Mesendoderm (in vitro differentiated cells): ENCODE measurements at regions not wholly inside any gene's neighbourhood (a gene's known extent, or its start where the extent isn't known, plus 50 kb on each side); places are given as distances from the start of the nearest gene placed in this dataset.

Source experiments
- DNase-seq: peaks from one replicate; pipeline ENCODE4 v3.0.0; 2013
- H2AK5ac ChIP-seq: 2 replicates; pipeline ENCODE4 v1.6.1; 2013; ENCODE audit warnings: low read length, inconsistent platforms
- H2BK120ac ChIP-seq: 2 replicates; pipeline ENCODE4 v1.6.1; 2013; ENCODE audit warnings: low read depth, mild to moderate bottlenecking, low read length, moderate library complexity, mixed read lengths
- H2BK15ac ChIP-seq: replicated peaks from 2 replicates; pipeline ENCODE4 v1.6.1; 2013; ENCODE audit warnings: low read depth, mild to moderate bottlenecking, moderate library complexity
- H2BK5ac ChIP-seq: 2 replicates; pipeline ENCODE4 v1.6.1; 2013; ENCODE audit warnings: low read length, inconsistent platforms
- H3K18ac ChIP-seq: 2 replicates; pipeline ENCODE4 v1.6.1; 2013; ENCODE audit warnings: mild to moderate bottlenecking, low read length, mixed read lengths
- H3K23ac ChIP-seq: one replicate; pipeline ENCODE4 v1.6.1; 2013; ENCODE audit warnings: low read length
- H3K27ac ChIP-seq: 2 replicates; pipeline ENCODE4 v1.5.1; 2013; ENCODE audit warnings: low read depth, mild to moderate bottlenecking, inconsistent platforms, low read length, moderate library complexity
- H3K27me3 ChIP-seq: 2 replicates; pipeline ENCODE4 v1.6.1; 2013; ENCODE audit warnings: low read length, control low read depth, mild to moderate bottlenecking, inconsistent platforms; ENCODE audit not compliant: insufficient read depth, poor library complexity
- H3K36me3 ChIP-seq: 2 replicates; pipeline ENCODE4 v1.6.1; 2013; ENCODE audit warnings: low read length, inconsistent platforms; ENCODE audit not compliant: control insufficient read depth, insufficient read depth
- H3K4ac ChIP-seq: one replicate; pipeline ENCODE4 v1.6.1; 2013; ENCODE audit warnings: low read depth, mild to moderate bottlenecking, low read length, moderate library complexity
- H3K4me1 ChIP-seq: 2 replicates; pipeline ENCODE4 v1.6.1; 2013; ENCODE audit warnings: low read depth, low read length, inconsistent platforms; ENCODE audit not compliant: control insufficient read depth
- H3K4me2 ChIP-seq: 2 replicates; pipeline ENCODE4 v1.6.1; 2013; ENCODE audit warnings: low read length
- H3K4me3 ChIP-seq: 2 replicates; pipeline ENCODE4 v1.5.1; 2013; ENCODE audit warnings: mild to moderate bottlenecking, low read length
- H3K56ac ChIP-seq: one replicate; pipeline ENCODE4 v1.6.1; 2013; ENCODE audit warnings: low read length
- H3K79me1 ChIP-seq: 2 replicates; pipeline ENCODE4 v1.6.1; 2013; ENCODE audit warnings: low read length, inconsistent platforms
- H3K79me2 ChIP-seq: 2 replicates; pipeline ENCODE4 v1.6.1; 2013; ENCODE audit warnings: mild to moderate bottlenecking, low read length; ENCODE audit not compliant: control insufficient read depth, insufficient read depth
- H3K9ac ChIP-seq: 2 replicates; pipeline ENCODE4 v1.6.1; 2013; ENCODE audit warnings: low read length, inconsistent platforms
- H4K5ac ChIP-seq: one replicate; pipeline ENCODE4 v1.6.1; 2013; ENCODE audit warnings: low read length
- H4K8ac ChIP-seq: one replicate; pipeline ENCODE4 v1.6.1; 2013; ENCODE audit warnings: low read depth, mild to moderate bottlenecking, control low read depth, low read length, moderate library complexity
- WGBS: extraction: QIAGEN DNeasy Blood & Tissue Kit; methylation state at CpG from one replicate; pipeline ENCODE4 v1.1.7; 2013; ENCODE audit warnings: low lambda C conversion rate, missing lambda C conversion rate; ENCODE audit not compliant: insufficient coverage; ENCODE audit errors: extremely low coverage; 5-methylcytosine and 5-hydroxymethylcytosine counted together

DNA sequence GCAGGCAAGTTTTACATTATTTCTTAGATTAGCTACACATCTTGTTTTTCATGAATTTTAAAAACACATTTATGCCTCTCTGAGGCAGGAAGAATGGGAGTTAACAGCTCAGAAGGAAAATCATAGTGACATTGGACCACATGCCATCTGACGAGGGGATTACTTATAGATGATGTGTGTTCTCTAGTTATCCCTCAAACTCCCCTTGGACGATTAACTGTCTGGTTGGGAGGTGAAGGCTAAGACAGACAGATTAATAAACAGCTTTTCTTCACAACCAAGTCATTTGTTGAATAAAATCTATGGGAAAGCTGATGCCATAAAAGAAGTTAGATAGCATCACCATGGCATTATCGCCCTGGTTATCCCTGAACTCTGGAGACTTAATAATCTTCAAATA is 80.0 kb upstream of the PREP start:
- Histone ChIP-seq H3K36me3 (no peaks in the 10 kb centered on the region), H3K27ac (no peak overlapping the region)

DNA sequence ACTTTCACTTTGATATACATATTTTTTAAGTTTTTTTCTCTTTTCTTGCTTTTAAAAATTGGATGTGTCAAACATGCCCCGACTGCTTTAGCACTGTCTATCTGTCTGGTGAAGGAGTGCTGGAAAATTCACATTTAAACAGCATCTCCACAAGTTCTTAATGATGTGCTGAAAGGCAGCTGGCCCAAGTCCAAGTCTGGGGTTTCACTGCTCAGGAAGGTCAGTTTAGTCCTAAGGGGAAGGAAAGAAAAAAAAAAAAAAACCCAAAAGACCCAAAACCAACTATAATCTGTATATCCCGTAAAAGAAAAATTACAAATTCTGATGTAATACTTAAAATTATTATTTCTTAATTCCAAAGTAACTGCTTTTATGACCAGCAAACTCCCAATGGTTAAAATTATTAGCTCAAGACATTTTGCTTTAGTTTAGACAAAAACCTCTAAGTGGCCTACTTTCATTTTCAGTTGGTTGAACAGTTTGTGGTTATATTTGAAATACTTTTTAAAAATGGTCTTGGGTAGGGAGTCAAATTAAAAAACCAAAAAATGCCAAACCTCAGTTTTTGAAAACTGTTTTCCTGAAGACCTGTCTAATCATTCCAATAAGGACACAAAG is 79.5 kb upstream of the PREP start:
- H2BK120ac ChIP-seq = no peak overlapping the region
- no peak overlapping the region for H2BK5ac ChIP-seq
- no peak overlapping the region for H2BK15ac ChIP-seq
- no peak overlapping the region for H3K23ac ChIP-seq
- no peak overlapping the region for H2AK5ac ChIP-seq
- no peak overlapping the region for H4K5ac ChIP-seq
- H3K9ac ChIP-seq = no peak overlapping the region
- H4K8ac ChIP-seq = no peak overlapping the region
- H3K4me1 ChIP-seq = no peaks in the 10 kb centered on the region
- no CpG with 5 or more reads among the region's 2 CpGs for WGBS
- H3K79me2 ChIP-seq = no peaks in the 10 kb centered on the region
- H3K27me3 ChIP-seq = no peaks in the 10 kb centered on the region
- no peak for DNase-seq
- H3K4me3 ChIP-seq = no peak overlapping the region
- H3K36me3 ChIP-seq = no peaks in the 10 kb centered on the region
- H3K56ac ChIP-seq = no peak overlapping the region
- H3K4me2 ChIP-seq = no peak overlapping the region
- no peaks in the 10 kb centered on the region for H3K79me1 ChIP-seq
- H3K4ac ChIP-seq = no peak overlapping the region
- H3K18ac ChIP-seq = no peak overlapping the region
- H3K27ac ChIP-seq = no peak overlapping the region

More for the DNA sequence above, 80.0 kb upstream of the PREP start:
- Histone ChIP-seq H3K18ac (no peak overlapping the region), H3K27me3 (no peaks in the 10 kb centered on the region), H3K23ac (no peak overlapping the region), H2BK120ac (no peak overlapping the region), H3K4me2 (no peak overlapping the region), H4K8ac (no peak overlapping the region), H3K4me3 (no peak overlapping the region), H3K9ac (no peak overlapping the region), H4K5ac (no peak overlapping the region), H3K4me1 (no peaks in the 10 kb centered on the region), H3K4ac (no peak overlapping the region), H2AK5ac (no peak overlapping the region), H3K56ac (no peak overlapping the region), H2BK15ac (no peak overlapping the region), H2BK5ac (no peak overlapping the region), H3K79me2 (no peaks in the 10 kb centered on the region), H3K79me1 (no peaks in the 10 kb centered on the region)
- no CpG with 5 or more reads among the region's 3 CpGs for WGBS
- DNase-seq = no peak

DNA sequence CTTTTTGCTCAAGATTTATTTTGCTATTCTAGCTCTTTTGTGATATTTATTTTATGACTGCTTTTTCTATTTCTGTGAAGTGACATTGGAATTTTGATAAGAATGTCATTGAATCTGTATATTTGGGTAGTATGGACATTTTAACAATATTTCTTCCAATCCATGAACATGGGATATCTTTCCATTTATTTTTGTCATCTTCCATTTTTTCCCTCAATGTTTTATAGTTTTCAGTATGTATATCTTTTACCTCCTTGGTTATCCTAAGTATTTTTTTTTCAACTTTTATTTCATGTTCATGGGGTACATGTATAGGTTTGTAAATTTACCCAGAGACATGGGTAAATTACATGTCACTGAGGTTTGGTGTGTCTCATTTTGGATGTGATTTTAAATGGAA is 74.1 kb upstream of the PREP start:
- Histone ChIP-seq H2AK5ac (no peak overlapping the region), H2BK120ac (no peak overlapping the region), H3K79me1 (no peaks in the 10 kb centered on the region), H3K27ac (no peak overlapping the region), H3K36me3 (no peaks in the 10 kb centered on the region), H3K27me3 (no peaks in the 10 kb centered on the region), H3K56ac (no peak overlapping the region), H3K4me1 (no peaks in the 10 kb centered on the region), H3K23ac (no peak overlapping the region), H2BK15ac (no peak overlapping the region), H3K4me3 (no peak overlapping the region), H3K4ac (no peak overlapping the region), H2BK5ac (no peak overlapping the region), H4K8ac (no peak overlapping the region), H3K4me2 (no peak overlapping the region), H3K79me2 (no peaks in the 10 kb centered on the region), H3K9ac (no peak overlapping the region), H3K18ac (no peak overlapping the region), H4K5ac (no peak overlapping the region)
- DNase-seq = no peak

DNA sequence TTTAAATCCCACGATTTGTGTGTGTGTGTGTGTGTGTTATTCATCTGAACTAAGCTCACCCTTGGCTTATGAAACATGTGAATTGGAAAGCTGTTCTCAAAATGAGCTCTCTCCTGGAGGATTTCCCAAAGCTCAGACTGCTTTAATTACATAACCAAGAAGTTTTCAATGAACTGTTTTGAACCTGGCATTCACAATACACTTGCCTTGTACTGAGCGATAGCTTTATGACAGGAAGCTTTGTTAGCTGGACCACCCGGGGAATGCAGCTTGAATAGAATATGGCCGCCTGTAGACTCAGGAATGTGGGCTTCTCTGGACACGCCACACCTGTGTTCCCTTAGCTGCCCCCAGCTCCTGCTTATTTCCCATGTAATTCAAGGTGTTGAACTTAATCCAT is 71.4 kb upstream of the PREP start:
- DNase-seq = peak; percentile 19
- Histone ChIP-seq H3K27me3 (no peaks in the 10 kb centered on the region), H3K4me3 (no peak overlapping the region), H3K4me1 (no peaks in the 10 kb centered on the region), H2BK15ac (no peak overlapping the region), H3K27ac (no peak overlapping the region), H3K18ac (no peak overlapping the region), H2BK120ac (no peak overlapping the region), H3K23ac (no peak overlapping the region), H3K36me3 (no peaks in the 10 kb centered on the region), H4K5ac (no peak overlapping the region), H3K4me2 (no peak overlapping the region), H3K79me1 (no peaks in the 10 kb centered on the region), H3K9ac (no peak overlapping the region), H4K8ac (no peak overlapping the region), H3K79me2 (no peaks in the 10 kb centered on the region), H2BK5ac (no peak overlapping the region), H3K4ac (no peak overlapping the region), H2AK5ac (no peak overlapping the region), H3K56ac (no peak overlapping the region)
- WGBS = no CpG with 5 or more reads among the region's 5 CpGs

DNA sequence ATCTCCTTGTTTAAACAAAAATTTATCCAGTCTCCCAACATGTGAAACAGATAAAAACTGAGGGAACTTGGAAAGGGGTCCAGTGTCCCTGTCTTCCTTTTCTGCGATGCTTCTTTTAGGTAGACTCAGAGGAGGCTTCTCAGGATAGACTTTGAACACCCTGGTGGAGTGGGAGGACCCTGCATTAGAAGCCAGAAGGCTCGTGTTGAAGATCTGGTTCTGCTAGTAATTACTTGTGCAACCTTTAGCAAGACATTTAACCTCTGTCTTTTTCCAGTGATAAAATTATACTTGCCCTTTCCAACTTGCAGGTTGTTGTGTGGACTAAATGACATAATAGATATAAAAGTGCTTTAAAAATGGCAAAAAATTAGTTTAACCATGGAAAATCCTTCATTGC is 67.1 kb upstream of the PREP start:
- no peak overlapping the region for H3K27ac ChIP-seq
- H4K5ac ChIP-seq = no peak overlapping the region
- no peak overlapping the region for H3K4ac ChIP-seq
- no peak overlapping the region for H4K8ac ChIP-seq
- H3K27me3 ChIP-seq = no peaks in the 10 kb centered on the region
- no peak for DNase-seq
- H3K36me3 ChIP-seq = no peaks in the 10 kb centered on the region
- no peak overlapping the region for H2BK5ac ChIP-seq
- no peaks in the 10 kb centered on the region for H3K79me2 ChIP-seq
- no CpG with 5 or more reads among the region's 2 CpGs for WGBS
- H3K4me3 ChIP-seq = no peak overlapping the region
- no peak overlapping the region for H3K18ac ChIP-seq
- H2BK120ac ChIP-seq = no peak overlapping the region
- no peak overlapping the region for H3K4me2 ChIP-seq
- no peak overlapping the region for H2BK15ac ChIP-seq
- no peaks in the 10 kb centered on the region for H3K79me1 ChIP-seq
- H2AK5ac ChIP-seq = no peak overlapping the region
- no peaks in the 10 kb centered on the region for H3K4me1 ChIP-seq
- no peak overlapping the region for H3K23ac ChIP-seq
- no peak overlapping the region for H3K56ac ChIP-seq
- H3K9ac ChIP-seq = no peak overlapping the region

DNA sequence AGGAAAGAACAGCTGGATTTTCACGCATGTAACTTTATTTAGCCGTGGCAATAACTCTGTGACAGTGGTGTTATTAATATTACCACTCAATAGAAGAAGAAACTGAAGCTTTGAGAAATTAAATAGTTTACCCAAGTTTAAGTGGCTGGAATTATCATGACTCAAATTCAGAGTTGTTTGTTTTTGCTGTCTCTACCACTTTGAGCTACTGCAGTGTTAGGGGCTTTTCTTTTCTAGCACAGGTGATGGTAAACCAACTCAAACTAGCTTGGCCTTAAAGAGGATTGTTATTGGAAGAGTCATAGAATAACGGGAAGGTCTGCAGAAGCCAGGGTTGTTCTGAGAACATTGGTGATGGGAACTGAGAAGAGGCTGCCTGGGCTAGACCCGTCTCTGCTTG is 66.0 kb upstream of the PREP start:
- H3K4me1 ChIP-seq = no peaks in the 10 kb centered on the region
- WGBS = no CpG with 5 or more reads among the region's 4 CpGs
- H3K79me1 ChIP-seq = no peaks in the 10 kb centered on the region
- H3K4me2 ChIP-seq = no peak overlapping the region
- H4K5ac ChIP-seq = no peak overlapping the region
- H3K27ac ChIP-seq = no peak overlapping the region
- H3K36me3 ChIP-seq = no peaks in the 10 kb centered on the region
- no peaks in the 10 kb centered on the region for H3K79me2 ChIP-seq
- no peak overlapping the region for H3K4ac ChIP-seq
- no peak overlapping the region for H2BK15ac ChIP-seq
- H2AK5ac ChIP-seq = no peak overlapping the region
- H3K27me3 ChIP-seq = no peaks in the 10 kb centered on the region
- H3K56ac ChIP-seq = no peak overlapping the region
- H3K9ac ChIP-seq = no peak overlapping the region
- H4K8ac ChIP-seq = no peak overlapping the region
- no peak for DNase-seq
- H2BK120ac ChIP-seq = no peak overlapping the region
- H2BK5ac ChIP-seq = no peak overlapping the region
- H3K18ac ChIP-seq = no peak overlapping the region
- H3K23ac ChIP-seq = no peak overlapping the region
- H3K4me3 ChIP-seq = no peak overlapping the region
